CD4-positive, alpha-beta T cell treated with Interleukin-1 beta for 1 hour (primary cell): ENCODE measurements at regions not wholly inside any gene's neighbourhood (a gene's known extent, or its start where the extent isn't known, plus 50 kb on each side); places are given as distances from the start of the nearest gene placed in this dataset.

ENCODE experiments used
- DNase-seq, 2 donors: peaks; one replicate each; pipeline ENCODE4 v3.0.0-alpha.2; 2020 to 2022

- DNase-seq = no peak
Observed at GRCh38 chr14:97539884-97540283, 742.7 kb downstream of the VRK1 start.

GRCh38 chr14:97543221-97543620, 746.0 kb downstream of the VRK1 start:
- no peak for DNase-seq

GRCh38 chr14:97543816-97544215, 746.6 kb downstream of the VRK1 start:
- no peak for DNase-seq

GRCh38 chr14:97544571-97544970, 747.4 kb downstream of the VRK1 start:
- DNase-seq = peak in 1 of 2 donors; percentile 5

DNA sequence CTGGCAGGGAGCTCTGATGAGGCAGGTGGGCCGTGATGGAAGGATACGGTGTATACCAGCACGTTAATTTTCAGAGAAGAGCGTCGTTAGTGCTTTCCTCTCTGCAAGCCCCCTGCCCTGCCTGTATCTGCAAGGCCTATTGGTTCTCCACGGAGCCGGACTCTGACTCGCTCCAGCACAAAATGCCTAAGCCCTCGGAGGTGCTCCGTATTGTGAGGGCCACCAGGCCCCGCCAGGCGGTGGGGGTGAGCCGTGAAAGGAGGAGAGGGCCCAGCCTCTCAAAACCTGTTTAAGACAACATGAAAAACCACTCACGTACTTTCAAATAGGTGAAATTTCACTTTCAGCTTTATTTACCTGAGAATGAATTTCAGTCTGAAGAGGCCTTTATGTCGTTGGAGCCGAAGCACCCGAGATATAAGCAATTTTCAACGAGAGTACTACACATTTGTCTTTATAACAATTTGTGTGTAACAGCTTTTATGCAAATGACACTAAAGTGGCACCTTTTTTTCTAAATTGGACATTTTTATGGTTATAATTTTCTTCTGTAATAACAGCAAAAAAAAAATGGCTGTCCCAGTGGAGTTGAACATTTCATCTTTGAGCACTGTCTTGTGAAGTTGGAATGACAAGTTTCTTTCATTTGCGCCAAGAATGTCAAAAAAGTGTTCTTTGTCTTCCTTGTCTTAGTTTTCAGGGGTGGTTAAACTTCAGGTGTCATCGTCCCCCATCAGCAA, 749.5 kb downstream of the VRK1 start:
- no peak for DNase-seq

GRCh38 chr14:97550463-97550862, 753.3 kb downstream of the VRK1 start:
- no peak for DNase-seq

DNA sequence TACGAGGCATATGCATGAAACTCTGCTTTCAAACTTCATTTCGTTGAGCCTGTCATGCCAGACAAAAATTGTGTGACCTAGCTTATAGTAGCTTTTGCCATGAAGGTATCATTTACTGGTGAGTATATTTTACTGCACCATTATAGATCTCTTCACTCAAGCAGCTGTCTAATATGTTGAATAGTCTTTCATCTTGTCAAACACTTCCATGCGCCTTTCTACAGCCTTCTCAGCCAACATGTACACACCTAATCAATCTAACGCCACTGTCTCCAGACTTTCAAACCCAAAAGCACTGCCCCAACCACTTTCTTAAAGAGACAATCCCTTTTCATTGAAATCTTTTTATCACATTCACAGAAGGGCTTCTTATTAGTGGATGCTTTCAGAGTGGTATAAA, 757.4 kb downstream of the VRK1 start:
- DNase-seq = no peak

- no peak for DNase-seq
Observed at GRCh38 chr14:97564334-97564733, 767.2 kb downstream of the VRK1 start.

DNA sequence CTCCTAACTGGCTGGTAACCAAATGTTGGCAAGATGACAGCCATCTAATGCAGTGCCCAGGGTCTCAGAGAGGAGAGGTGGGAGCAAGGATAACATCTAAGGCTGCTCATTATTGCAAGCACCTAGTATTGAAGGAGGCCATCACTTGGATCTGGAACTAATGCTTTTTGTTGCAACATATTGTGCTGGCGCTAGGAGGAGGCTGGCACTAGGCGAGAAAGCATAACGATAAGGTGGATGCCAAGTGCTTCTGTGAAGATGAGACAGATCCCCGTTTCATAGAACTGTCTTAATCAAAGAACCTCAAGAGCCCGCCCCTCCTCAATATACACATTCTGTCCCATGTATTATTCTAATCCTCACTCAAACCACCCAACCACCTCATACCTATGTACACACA, 774.0 kb downstream of the VRK1 start:
- DNase-seq = no peak

- DNase-seq = peak in 1 of 2 donors; percentile 7
Observed at GRCh38 chr14:97571866-97572555, 774.8 kb downstream of the VRK1 start.

DNA sequence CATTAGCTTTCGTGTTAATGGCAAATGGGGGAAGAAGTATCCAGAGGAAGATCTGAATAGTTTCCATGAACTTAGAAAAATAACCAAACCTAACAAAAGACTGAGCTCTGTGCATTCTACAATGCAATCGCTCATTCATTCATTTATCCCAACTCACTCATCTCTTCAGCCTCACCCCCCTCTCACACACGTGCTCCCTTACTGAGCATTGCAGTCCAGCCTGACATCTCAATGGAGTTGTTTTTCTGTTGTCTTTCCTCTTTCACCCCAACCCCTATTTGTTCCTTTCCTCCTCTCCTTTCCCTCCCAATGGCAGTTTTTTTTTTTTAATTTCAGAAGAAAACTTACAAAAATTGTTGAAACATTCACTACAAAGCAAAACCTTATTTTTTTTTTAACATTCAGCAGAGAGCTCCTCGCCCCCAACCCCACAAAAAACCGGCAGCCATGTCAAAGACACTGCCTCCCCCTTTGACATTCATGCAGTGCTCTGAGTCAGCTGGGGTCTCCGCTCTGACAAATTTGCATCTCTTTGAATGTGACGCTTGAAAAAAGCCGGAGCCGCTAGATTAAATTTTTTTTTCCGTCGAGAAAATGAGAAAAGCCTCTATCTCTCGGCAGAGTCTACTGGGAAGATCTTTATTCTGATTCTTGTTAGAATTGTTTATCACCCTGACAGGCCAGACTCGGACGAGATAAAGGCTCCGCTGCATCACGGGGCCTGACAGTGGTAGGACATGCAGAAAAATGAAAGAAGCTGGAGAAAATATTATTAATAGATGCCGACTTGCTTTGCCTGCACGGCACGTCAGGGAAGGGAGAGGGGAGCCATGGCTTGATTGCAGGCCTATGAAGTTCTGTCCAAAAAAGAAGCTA, 775.6 kb downstream of the VRK1 start:
- no peak for DNase-seq

DNA sequence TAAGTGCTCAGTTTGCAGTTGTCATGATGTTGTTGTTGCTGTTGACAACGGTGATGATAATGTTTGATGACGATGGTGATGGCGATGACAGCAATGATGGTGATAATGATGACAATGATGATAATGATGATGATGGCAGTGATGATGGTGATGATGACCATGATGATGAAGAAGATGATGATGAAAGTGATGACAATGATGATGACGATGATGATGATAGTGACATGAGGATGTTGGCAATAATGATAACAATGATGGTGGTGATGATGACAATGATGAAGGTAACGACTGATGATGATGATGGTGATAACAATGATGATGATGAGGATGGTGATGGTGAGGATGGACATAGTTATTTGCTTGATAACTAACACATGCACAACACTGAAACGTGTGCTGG, 778.5 kb downstream of the VRK1 start:
- DNase-seq = no peak

DNA sequence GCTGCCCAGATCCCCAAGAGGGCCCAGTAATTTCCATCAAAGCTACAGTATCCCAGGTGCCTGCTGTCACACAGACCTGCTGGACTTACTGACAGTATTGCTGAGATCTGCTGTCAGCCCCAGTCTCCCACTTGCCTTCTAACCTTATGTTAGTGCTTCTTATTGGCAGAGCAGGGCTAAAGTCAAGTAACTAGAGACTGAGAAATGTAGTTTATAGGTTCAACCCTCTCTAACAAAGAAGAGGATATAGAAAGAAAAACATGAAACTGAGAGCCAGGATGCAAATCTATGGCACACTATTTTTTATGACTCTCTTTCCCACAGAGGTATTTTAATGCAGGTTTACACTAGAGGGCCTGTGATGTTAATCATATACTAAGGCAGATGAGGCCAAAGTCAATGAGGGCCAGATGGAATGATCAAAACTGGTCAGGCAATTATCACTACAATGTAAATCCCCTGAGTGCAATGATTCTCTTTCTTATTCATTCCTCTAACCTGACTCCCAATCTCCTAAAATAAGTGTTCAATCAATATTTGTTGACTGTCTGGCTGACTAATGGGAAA, 781.9 kb downstream of the VRK1 start:
- DNase-seq = no peak

GRCh38 chr14:97581016-97581415, 783.8 kb downstream of the VRK1 start:
- DNase-seq = no peak

DNA sequence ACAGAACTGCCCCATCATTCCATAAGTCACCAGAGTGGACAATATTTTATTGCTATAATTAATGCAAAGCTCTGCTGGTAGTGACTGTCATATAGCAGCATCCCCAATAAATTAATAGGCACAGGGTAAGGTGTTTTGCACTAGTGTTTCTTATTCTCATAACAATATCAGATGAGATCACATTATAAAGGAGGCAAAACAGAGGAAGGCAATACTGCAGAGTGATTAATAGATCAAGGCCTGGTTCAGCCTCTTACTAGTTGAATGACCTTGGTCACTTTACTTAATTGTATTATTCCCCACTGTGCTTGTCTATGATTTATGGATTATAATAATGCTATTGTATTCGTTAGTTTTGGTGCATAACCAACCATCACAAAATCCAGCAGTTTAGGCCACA, 784.8 kb downstream of the VRK1 start:
- no peak for DNase-seq

- no peak for DNase-seq
Observed at GRCh38 chr14:97584528-97584927, 787.3 kb downstream of the VRK1 start.

- DNase-seq = peak in 1 of 2 donors; percentile 25
Observed at GRCh38 chr14:97592341-97592980, 795.3 kb downstream of the VRK1 start.

DNA sequence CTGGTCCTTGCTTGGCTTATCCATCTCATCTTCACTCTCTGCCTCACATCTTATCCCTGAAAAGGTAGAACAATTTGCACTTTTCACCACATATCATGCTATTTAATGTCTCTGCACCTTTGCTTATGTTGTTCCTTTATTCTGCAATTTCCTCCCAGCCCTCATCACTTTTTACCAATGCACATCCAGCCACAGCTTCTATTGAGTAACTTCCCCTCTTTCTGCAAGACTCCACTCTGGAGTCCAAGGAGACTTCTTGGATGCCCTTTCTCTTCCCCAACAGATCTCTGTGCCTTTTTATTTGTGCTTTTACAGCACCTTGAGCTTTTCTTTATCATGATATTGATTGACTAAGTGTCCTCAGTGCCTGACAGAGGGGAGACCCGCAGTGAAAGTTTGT, 797.1 kb downstream of the VRK1 start:
- DNase-seq = no peak

- DNase-seq = peak; percentile 78 to 82
Observed at GRCh38 chr14:97602438-97603117, 805.4 kb downstream of the VRK1 start.

- peak; percentile 40 to 46 for DNase-seq
Observed at GRCh38 chr14:97603201-97603600, 806.0 kb downstream of the VRK1 start.

- no peak for DNase-seq
Observed at GRCh38 chr14:97604731-97605130, 807.5 kb downstream of the VRK1 start.

DNA sequence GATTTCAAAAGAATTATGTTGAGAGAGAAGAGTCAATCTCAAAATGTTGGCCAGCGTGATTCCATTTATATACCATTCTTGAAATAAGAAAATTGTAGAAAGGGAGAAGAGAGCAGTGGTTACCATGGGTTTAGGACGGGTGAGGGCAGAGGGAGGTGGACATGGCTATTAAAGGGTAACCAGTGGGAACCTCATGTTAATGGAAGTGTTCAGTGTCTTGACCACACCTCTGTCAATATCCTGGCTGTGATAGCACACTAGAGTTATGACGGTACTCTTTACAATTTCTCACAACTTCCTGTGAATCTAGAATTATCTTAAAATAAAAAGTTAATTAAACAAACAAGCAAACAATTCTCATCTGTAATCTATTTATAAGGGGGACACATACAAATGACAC, 821.2 kb downstream of the VRK1 start:
- DNase-seq = no peak
